Mammary epithelial cell (primary cell): ENCODE measurements at regions not wholly inside any gene's neighbourhood (a gene's known extent, or its start where the extent isn't known, plus 50 kb on each side); places are given as distances from the start of the nearest gene placed in this dataset.

Experiments
- CTCF ChIP-seq, 2 donors: IDR thresholded peaks in 1 of 2; conservative IDR thresholded peaks in 1 of 2; 2 replicates each; pipeline ENCODE4 v1.5.1; 2011 to 2012; ENCODE audit warnings: inconsistent platforms in 2 of 2, low read length in 2 of 2, mild to moderate bottlenecking in 2 of 2, control low read depth in 1 of 2, low read depth in 1 of 2; ENCODE audit not compliant: insufficient read depth in 1 of 2; ENCODE audit errors: extremely low read depth in 1 of 2
- EZH2 ChIP-seq: IDR thresholded peaks from 2 replicates; pipeline ENCODE4 v1.6.1; 2012; ENCODE audit warnings: low read length, inconsistent platforms, borderline replicate concordance

GRCh38 chr9:34771007-34771406 lies 61.1 kb upstream of the CCL21 start:
- TF ChIP-seq CTCF (conservative IDR thresholded peaks at IDR 0.05 in 1 of 2, IDR thresholded peaks at IDR 0.05 in 1 of 2; ENCODE audit: extremely low read depth in 1 of 2, insufficient read depth in 1 of 2, low read depth in 1 of 2, low read length in 2 of 2), result no peak
- no peak for TF ChIP-seq EZH2
